HL-60 (cell line): ENCODE measurements at regions not wholly inside any gene's neighbourhood (a gene's known extent, or its start where the extent isn't known, plus 50 kb on each side); places are given as distances from the start of the nearest gene placed in this dataset.

Source experiments
- GABPA ChIP-seq: IDR thresholded peaks from 2 replicates; pipeline ENCODE4 v1.6.1; 2012; ENCODE audit warnings: low read depth
- POLR2AphosphoS5 ChIP-seq: IDR thresholded peaks from 2 replicates; pipeline ENCODE4 v1.6.1; 2012; ENCODE audit warnings: low read depth
- TF ChIP-seq, protein P1 (sequence below): IDR thresholded peaks from one replicate; pipeline ENCODE4 v1.5.1; 2011; ENCODE audit warnings: low read length, control low read depth, inconsistent platforms; ENCODE audit not compliant: insufficient read depth

DNA sequence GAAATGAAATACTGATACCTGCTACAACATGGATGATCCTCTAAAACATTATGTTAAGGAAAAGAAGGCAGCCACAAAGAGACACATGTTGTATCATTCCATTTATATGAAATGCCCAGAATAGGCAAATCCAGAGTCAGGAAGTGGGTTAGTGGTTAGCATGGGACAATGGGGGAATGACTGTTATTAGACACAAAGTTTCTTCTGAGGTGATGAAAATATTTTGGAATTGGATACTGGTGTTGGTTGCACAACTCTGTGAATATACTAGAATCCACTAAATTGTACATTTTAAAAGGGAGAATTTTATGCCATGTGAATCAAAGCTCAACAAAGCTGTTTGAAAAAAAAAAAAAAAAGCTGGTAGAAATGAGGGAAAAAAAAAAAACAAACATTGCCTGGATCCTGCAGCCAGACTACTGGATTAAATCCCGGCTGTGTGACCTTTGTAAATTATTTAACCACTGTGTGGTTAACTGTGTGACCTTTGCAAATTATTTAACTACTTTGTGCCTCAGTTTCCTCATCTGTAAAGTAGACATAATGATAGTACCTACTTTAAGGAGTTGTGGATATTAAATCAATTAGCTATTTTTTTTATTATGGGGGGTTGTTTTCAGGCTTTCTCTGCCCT, 75.6 kb upstream of the PRICKLE2 start:
- TF ChIP-seq, protein P1, sequence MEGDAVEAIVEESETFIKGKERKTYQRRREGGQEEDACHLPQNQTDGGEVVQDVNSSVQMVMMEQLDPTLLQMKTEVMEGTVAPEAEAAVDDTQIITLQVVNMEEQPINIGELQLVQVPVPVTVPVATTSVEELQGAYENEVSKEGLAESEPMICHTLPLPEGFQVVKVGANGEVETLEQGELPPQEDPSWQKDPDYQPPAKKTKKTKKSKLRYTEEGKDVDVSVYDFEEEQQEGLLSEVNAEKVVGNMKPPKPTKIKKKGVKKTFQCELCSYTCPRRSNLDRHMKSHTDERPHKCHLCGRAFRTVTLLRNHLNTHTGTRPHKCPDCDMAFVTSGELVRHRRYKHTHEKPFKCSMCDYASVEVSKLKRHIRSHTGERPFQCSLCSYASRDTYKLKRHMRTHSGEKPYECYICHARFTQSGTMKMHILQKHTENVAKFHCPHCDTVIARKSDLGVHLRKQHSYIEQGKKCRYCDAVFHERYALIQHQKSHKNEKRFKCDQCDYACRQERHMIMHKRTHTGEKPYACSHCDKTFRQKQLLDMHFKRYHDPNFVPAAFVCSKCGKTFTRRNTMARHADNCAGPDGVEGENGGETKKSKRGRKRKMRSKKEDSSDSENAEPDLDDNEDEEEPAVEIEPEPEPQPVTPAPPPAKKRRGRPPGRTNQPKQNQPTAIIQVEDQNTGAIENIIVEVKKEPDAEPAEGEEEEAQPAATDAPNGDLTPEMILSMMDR, result no peak
- TF ChIP-seq POLR2AphosphoS5 (no peak), GABPA (no peak)
